ENCODE measurements at regions not wholly inside any gene's neighbourhood (a gene's known extent, or its start where the extent isn't known, plus 50 kb on each side); places are given as distances from the start of the nearest gene placed in this dataset.

GRCh38 chr22:25482868-25483639 lies 81.4 kb upstream of the GRK3 start:
- DNase-seq (ENCODE audit: low read depth): no peak
- no peak overlapping the region for H3K4me3 ChIP-seq (ENCODE audit: low read depth, low read length)
- no peak for TF ChIP-seq CTCF (conservative IDR thresholded peaks at IDR 0.05; ENCODE audit: low read depth, low read length)

GRCh38 chr22:25483931-25484330 lies 80.5 kb upstream of the GRK3 start:
- H3K4me3 ChIP-seq (ENCODE audit: low read depth, low read length): no peak overlapping the region
- no peak for DNase-seq (ENCODE audit: low read depth)
- TF ChIP-seq CTCF (conservative IDR thresholded peaks at IDR 0.05; ENCODE audit: low read depth, low read length): no peak

- TF ChIP-seq CTCF (conservative IDR thresholded peaks at IDR 0.05; ENCODE audit: low read depth, low read length): no peak
- no peak for DNase-seq (ENCODE audit: low read depth)
- no peak overlapping the region for H3K4me3 ChIP-seq (ENCODE audit: low read depth, low read length)
Measured at GRCh38 chr22:25484521-25485315, 79.8 kb upstream of the GRK3 start.

- DNase-seq (ENCODE audit: low read depth): no peak
- no peak for TF ChIP-seq CTCF (conservative IDR thresholded peaks at IDR 0.05; ENCODE audit: low read depth, low read length)
Measured at GRCh38 chr22:25485626-25486545, 78.6 kb upstream of the GRK3 start.

GRCh38 chr22:25487508-25487907 lies 77.0 kb upstream of the GRK3 start:
- no peak for DNase-seq (ENCODE audit: low read depth)
- no peak for TF ChIP-seq CTCF (conservative IDR thresholded peaks at IDR 0.05; ENCODE audit: low read depth, low read length)
- no peak overlapping the region for H3K4me3 ChIP-seq (ENCODE audit: low read depth, low read length)

More at GRCh38 chr22:25485626-25486545, 78.6 kb upstream of the GRK3 start:
- no peak overlapping the region for H3K4me3 ChIP-seq (ENCODE audit: low read depth, low read length)

GRCh38 chr22:25488244-25489020 lies 76.0 kb upstream of the GRK3 start:
- peak; percentile 91 for DNase-seq (ENCODE audit: low read depth)
- H3K4me3 ChIP-seq (ENCODE audit: low read depth, low read length): no peak overlapping the region
- TF ChIP-seq CTCF (conservative IDR thresholded peaks at IDR 0.05; ENCODE audit: low read depth, low read length): no peak
